GM10266 (cell line): ENCODE measurements at regions not wholly inside any gene's neighbourhood (a gene's known extent, or its start where the extent isn't known, plus 50 kb on each side); places are given as distances from the start of the nearest gene placed in this dataset.
A peak's percentile ranks its signal among the peaks of the same experiment; 100 is the strongest.

Source experiments
- DNase-seq: peaks from one replicate; pipeline ENCODE4 v3.0.0; 2012; ENCODE audit errors: extremely low spot score
- TF ChIP-seq, protein P1 (sequence below): IDR thresholded peaks from 2 replicates; pipeline ENCODE4 v1.5.1; 2012; ENCODE audit warnings: mild to moderate bottlenecking, low read depth; ENCODE audit not compliant: control insufficient read depth, insufficient read depth; ENCODE audit errors: missing control alignments

DNA sequence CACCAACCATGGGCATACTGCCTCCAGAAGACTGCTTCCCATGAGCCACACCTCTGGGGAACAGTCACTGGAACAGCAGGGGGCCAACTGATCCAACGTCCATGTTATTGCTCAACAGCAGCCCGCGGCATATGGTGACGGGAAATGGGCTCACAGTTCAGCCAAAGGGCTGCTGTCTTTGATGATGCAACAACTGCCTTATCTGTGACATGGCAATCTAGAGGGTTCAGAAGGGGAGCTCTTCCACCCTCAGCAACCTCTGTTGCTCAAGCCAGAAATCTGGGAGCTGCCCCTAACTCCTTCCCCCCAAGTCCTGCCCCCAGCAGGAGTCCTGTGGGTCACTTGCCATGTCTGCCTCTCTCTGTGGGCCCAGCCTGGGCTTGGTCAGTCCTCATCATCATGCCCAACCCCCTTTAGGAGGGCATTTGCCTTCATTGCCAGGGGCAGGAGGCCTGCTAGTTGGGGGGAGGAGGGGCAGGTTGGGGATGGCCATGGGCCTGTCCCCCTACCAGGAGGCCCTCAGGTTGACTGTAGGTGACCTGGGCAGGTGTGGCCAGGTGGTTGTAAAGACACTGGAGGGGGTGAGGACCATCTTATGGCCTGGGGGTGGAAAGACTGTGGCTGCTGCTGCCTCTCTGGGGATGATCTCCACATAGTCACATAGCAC lies 212.9 kb downstream of the CYP26B1 start:
- no peak for DNase-seq
- TF ChIP-seq, protein P1, sequence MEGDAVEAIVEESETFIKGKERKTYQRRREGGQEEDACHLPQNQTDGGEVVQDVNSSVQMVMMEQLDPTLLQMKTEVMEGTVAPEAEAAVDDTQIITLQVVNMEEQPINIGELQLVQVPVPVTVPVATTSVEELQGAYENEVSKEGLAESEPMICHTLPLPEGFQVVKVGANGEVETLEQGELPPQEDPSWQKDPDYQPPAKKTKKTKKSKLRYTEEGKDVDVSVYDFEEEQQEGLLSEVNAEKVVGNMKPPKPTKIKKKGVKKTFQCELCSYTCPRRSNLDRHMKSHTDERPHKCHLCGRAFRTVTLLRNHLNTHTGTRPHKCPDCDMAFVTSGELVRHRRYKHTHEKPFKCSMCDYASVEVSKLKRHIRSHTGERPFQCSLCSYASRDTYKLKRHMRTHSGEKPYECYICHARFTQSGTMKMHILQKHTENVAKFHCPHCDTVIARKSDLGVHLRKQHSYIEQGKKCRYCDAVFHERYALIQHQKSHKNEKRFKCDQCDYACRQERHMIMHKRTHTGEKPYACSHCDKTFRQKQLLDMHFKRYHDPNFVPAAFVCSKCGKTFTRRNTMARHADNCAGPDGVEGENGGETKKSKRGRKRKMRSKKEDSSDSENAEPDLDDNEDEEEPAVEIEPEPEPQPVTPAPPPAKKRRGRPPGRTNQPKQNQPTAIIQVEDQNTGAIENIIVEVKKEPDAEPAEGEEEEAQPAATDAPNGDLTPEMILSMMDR = no peak

DNA sequence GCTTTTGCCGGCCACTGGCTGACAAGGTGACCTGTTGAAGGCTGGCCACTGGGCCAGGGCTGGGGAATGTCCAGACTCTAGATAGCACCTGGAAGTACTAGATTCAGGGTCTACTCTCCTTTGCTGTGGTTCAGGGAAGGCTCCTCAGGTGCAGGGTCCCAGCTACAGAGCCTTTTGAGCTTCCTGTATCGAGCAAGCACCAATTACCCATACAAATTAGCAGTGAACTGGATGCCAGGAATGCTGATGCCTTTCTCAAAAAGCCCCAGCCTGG lies 213.4 kb downstream of the CYP26B1 start:
- TF ChIP-seq, protein P1 = no peak
- DNase-seq = no peak

DNA sequence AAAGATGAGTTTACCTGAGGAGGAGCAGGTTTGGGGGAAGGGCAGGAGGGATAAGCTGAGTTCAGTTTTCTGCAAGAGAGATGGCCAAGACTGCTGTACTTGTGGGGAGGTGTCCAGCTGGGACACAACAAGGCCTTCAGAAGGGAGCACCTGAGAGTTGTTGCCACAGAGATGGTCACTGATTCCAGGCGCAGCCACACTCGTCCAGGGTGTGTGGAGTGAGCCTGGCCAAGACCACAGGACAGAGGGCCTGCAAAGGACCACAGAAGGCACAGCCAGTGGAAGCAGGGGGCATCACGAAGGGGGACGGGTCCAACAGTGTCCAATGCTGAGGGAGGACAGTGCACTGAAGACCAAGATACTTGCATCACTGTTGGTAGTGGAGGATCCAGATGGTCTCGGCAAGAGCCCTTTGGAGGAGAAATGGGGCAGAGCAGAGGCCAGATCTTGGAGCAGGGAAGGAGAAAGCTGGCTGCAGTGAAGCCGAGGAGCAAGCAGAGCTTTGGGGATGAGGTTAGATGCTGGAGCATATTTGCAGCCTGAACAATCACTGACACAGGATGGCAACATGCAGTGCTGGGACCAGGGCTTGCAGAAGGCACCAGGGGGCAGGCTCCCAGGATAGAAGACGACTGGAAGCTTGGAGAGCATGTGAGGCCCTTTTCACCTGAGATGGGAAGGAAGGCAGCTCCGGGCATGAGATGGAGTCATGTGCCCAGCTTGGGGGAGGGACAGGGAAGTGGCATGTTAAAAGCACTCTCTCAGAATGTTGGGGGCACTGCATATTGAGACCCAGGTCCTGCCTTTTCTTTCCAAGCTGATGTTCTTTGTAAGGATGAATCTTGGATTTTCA lies 214.0 kb downstream of the CYP26B1 start:
- DNase-seq = no peak
- TF ChIP-seq, protein P1 = peak; percentile 8

DNA sequence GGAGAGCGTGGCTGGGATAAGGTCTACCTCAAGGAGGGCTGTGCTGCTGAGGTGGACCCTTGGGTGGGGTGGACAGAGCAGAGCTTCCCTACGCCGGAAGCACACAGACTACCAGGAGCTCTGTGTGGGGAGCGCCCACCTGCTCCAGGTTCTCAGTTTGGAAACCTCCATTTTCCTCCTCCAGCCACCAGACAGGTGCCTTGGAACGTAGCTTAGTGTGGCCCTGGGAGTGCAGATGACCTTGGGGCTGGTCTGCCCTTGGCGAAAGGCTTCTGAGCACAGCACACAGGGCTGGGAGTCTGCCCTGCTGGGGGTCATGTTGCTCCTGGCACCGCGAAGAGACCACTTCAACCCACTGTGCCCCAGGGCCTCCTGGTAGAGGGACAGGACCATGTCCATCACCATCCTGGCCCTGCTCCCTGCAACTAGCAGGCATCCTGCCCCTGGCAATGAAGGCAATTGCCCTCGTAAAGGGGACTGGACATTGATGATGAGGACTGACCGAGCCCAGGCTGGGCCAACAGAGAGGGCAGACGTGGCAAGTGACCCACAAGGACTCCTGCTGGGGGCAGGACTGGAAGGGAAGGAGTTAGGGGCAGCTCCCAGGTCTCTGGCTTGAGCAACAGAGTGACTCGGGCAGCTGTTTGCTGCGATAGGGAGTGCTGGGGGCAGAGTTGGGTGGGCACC lies 214.7 kb downstream of the CYP26B1 start:
- TF ChIP-seq, protein P1 = no peak
- DNase-seq = no peak

DNA sequence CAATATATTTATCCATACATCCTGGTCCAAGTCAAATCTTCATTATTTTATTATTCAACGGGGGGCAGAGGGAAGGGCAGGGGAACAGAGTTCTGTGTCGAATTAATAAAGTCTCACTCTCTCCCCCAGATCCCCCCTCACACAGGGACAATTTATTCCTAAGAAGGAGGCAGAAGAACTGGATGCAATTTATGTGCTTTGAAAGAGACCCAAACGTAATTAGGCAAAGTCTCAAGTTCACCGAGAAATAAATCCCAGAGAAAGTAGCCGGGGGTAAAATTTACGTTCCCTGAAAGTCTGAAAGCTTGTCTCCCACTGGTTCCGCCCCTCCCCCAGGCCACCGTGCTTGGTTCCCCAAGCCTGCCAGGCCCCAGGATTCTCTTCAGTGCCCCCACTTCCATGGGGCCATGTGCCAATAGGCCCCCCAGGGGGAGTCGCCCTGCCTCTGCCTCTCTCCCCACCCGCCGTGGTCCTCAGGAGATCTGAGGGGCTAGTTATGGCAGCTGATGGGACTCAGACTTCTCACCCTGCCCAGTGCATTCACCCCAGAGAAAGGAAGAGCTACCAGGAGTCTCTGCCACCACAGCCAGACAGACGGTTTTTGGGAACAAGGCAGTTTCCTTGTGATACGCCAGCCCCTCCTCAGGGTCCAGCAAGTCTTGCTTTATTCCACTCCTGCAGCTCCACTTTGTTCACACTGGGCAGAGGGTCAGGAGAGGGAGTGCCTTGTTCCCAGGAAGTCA lies 215.5 kb downstream of the CYP26B1 start:
- TF ChIP-seq, protein P1 = no peak
- DNase-seq = no peak

DNA sequence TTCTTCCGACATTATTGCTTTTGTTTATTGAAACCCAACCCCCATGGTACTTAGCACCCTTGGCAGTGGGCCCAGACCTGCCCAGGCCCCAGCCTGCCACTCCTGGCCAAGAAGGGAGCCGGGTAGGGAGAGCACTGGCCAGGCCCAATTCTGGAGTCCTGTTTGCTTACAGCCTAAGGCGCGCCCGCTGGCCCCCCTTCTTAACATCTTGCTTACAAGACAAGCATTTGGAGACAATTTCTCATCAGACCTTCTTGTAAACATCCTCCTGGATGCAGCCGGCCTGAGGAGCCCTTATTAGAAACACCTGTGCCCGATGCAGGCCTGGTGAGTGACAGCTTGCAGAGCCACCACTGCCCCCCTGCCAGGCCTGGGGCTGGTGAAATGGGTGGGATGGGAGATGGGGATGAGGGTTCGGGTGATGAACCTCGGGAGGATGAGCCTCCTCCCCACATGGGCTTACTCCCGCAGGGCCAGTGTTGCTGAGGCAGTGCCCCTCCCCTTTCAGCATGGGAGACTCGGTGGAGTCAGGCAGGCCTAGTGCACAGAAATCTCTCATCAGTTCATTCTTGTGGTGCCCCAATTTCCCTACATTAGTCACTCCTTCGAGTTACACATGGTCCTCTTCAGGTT lies 217.5 kb downstream of the CYP26B1 start:
- no peak for DNase-seq
- TF ChIP-seq, protein P1 = no peak
